GM23338 (cell line): ENCODE measurements at regions not wholly inside any gene's neighbourhood (a gene's known extent, or its start where the extent isn't known, plus 50 kb on each side); places are given as distances from the start of the nearest gene placed in this dataset.
A peak's percentile ranks its signal among the peaks of the same experiment; 100 is the strongest.
"Not testable (repeated sequence)": the region's sequence is repeated elsewhere in the genome, so short reads cannot be mapped to it uniquely, and the experiment has no call there.

Experiments used
- ATAC-seq: fragments of 200-7000 bp; cut with Tn5 transposase; 3 replicates; pipeline ENCODE4 v1.9.1; 2020
- DNase-seq: peaks from one replicate; pipeline ENCODE4 v3.0.0-alpha.2; 2015; ENCODE audit warnings: low spot score
- H2AFZ ChIP-seq: fragments of 200-600 bp; sonication (generic); 2 replicates; pipeline ENCODE4 v1.8.0; 2016; ENCODE audit warnings: antibody characterized with exemption, mild to moderate bottlenecking, moderate library complexity
- H3F3A ChIP-seq: fragments of 200-600 bp; sonication (generic); replicated peaks from 2 replicates; pipeline ENCODE4 v1.8.0; 2017; ENCODE audit warnings: antibody characterized with exemption, mixed run types, low read depth
- H3K27ac ChIP-seq: fragments of 200-600 bp; sonication (generic); 2 replicates; pipeline ENCODE4 v1.6.1; 2016; ENCODE audit warnings: low read depth
- H3K27me3 ChIP-seq: fragments of 200-600 bp; sonication (generic); 2 replicates; pipeline ENCODE4 v1.8.0; 2016; ENCODE audit warnings: mild to moderate bottlenecking, mixed run types, moderate library complexity; ENCODE audit not compliant: insufficient read depth
- H3K36me3 ChIP-seq: fragments of 200-600 bp; sonication (generic); 2 replicates; pipeline ENCODE4 v1.8.0; 2016; ENCODE audit warnings: mild to moderate bottlenecking; ENCODE audit not compliant: insufficient read depth
- H3K4me1 ChIP-seq: fragments of 200-600 bp; sonication (generic); 2 replicates; pipeline ENCODE4 v1.8.0; 2016; ENCODE audit warnings: mild to moderate bottlenecking, moderate library complexity; ENCODE audit not compliant: insufficient read depth
- H3K4me2 ChIP-seq: fragments of 200-600 bp; sonication (generic); 2 replicates; pipeline ENCODE4 v1.7.1; 2017; ENCODE audit warnings: mixed run types
- H3K4me3 ChIP-seq: fragments of 200-600 bp; sonication (generic); 2 replicates; pipeline ENCODE4 v1.6.1; 2016; ENCODE audit warnings: mixed run types
- H3K79me2 ChIP-seq: fragments of 200-600 bp; sonication (generic); replicated peaks from 2 replicates; pipeline ENCODE4 v1.8.0; 2017; ENCODE audit warnings: mild to moderate bottlenecking; ENCODE audit not compliant: insufficient read depth
- H3K9me2 ChIP-seq: fragments of 200-600 bp; sonication (generic); 2 replicates; pipeline ENCODE4 v1.8.0; 2017; ENCODE audit not compliant: insufficient read depth
- H4K20me1 ChIP-seq: fragments of 200-600 bp; sonication (generic); replicated peaks from 2 replicates; pipeline ENCODE4 v1.8.0; 2017; ENCODE audit warnings: mild to moderate bottlenecking; ENCODE audit not compliant: insufficient read depth
- H3K27ac Mint-ChIP-seq: 2 replicates; pipeline ENCODE4 v1.8.0; 2020; ENCODE audit warnings: inconsistent platforms, mild to moderate bottlenecking, moderate library complexity, mixed read lengths
- H3K27me3 Mint-ChIP-seq: 3 replicates; pipeline ENCODE4 v1.8.0; 2022; ENCODE audit warnings: low read depth, mild to moderate bottlenecking, moderate library complexity, mixed read lengths, inconsistent platforms; ENCODE audit not compliant: insufficient read depth, poor library complexity
- H3K36me3 Mint-ChIP-seq: 3 replicates; pipeline ENCODE4 v1.8.0; 2021; ENCODE audit warnings: low read depth, mild to moderate bottlenecking, inconsistent platforms, moderate library complexity, mixed read lengths
- H3K4me1 Mint-ChIP-seq: 3 replicates; pipeline ENCODE4 v1.8.0; 2020; ENCODE audit warnings: mild to moderate bottlenecking, inconsistent platforms, mixed read lengths
- H3K4me3 Mint-ChIP-seq: 3 replicates; pipeline ENCODE4 v1.8.0; 2021; ENCODE audit warnings: moderate library complexity, mild to moderate bottlenecking, inconsistent platforms, mixed read lengths
- H3K9me3 Mint-ChIP-seq: 3 replicates; pipeline ENCODE4 v1.8.0; 2020; ENCODE audit warnings: moderate library complexity, mild to moderate bottlenecking, inconsistent platforms, mixed read lengths
- EZH2 ChIP-seq: fragments of 200-600 bp; sonication (generic); IDR thresholded peaks from one replicate; pipeline ENCODE4 v1.8.0; 2017; ENCODE audit warnings: antibody characterized with exemption, mild to moderate bottlenecking, low read depth; ENCODE audit not compliant: unreplicated experiment
- EZH2phosphoT487 ChIP-seq: fragments of 200-600 bp; sonication (generic); IDR thresholded peaks from one replicate; pipeline ENCODE4 v1.8.1; 2018; ENCODE audit warnings: antibody characterized with exemption; ENCODE audit not compliant: unreplicated experiment
- NANOG ChIP-seq: IDR thresholded peaks from 2 replicates; pipeline ENCODE4 v1.6.1; 2016; ENCODE audit warnings: antibody characterized with exemption, borderline replicate concordance
- STAT1 ChIP-seq: IDR thresholded peaks from one replicate; pipeline ENCODE4 v1.6.1; 2016; ENCODE audit warnings: antibody characterized with exemption; ENCODE audit not compliant: unreplicated experiment
- ZNF331 ChIP-seq: fragments of 250-450 bp; sonication (Bioruptor Pico); IDR thresholded peaks from 2 replicates; pipeline ENCODE4 v1.5.0; 2020; ENCODE audit warnings: low read depth, mild to moderate bottlenecking, moderate library complexity
- TF ChIP-seq, protein P1 (sequence below): fragments of 250-450 bp; sonication (Bioruptor Pico); IDR thresholded peaks from 2 replicates; pipeline ENCODE4 v1.5.0; 2020; ENCODE audit warnings: mild to moderate bottlenecking, moderate library complexity
- TF ChIP-seq, protein P2 (sequence below): IDR thresholded peaks from one replicate; pipeline ENCODE4 v1.6.1; 2018; ENCODE audit warnings: antibody characterized with exemption; ENCODE audit not compliant: unreplicated experiment
- TF ChIP-seq, protein P3 (sequence below): IDR thresholded peaks from 2 replicates; pipeline ENCODE4 v1.6.1; 2016; ENCODE audit warnings: antibody characterized with exemption
- TF ChIP-seq, protein P4 (sequence below), 2 experiments: fragments of 200-600 bp in 1 of 2; sonication (generic) in 1 of 2; conservative IDR thresholded peaks; 2 replicates each; pipeline versions ENCODE4 v1.5.1 to v1.6.1; 2016 to 2017; ENCODE audit warnings: antibody characterized with exemption in 2 of 2, low read depth in 2 of 2, mild to moderate bottlenecking in 2 of 2, moderate library complexity in 1 of 2

DNA sequence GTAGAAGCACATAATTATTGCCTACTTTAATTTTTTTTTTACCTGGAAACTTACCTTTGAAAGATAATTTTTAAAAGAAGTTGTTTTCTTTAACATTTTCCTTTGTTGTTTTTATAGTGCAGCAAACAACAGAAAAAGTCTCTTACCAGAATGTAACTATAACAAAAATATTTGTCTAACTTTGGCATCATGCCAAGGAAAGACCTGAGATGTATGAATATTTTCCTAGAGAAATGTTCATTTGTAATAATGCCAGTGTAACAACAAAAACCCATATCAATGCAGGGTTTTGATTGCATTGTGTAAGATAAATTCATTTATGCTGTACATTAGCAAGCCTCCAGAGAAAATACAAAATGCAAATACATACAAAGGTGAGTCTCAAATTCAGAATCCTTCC lies 775.7 kb downstream of the SI start:
- H3K27ac ChIP-seq, result no peak overlapping the region
- no peaks in the 10 kb centered on the region for H3K4me1 ChIP-seq
- ATAC-seq, result no peak
- H3K9me3 Mint-ChIP-seq, result peaks cover 5% of the 10 kb centered on the region
- peaks cover 5% of the 10 kb centered on the region; the same call in 1 of the 3 replicates for H3K36me3 Mint-ChIP-seq
- no peaks in the 10 kb centered on the region for H3F3A ChIP-seq
- no peak overlapping the region for H3K4me2 ChIP-seq
- no peak overlapping the region for H3K4me3 ChIP-seq
- no peaks in the 10 kb centered on the region for H3K36me3 ChIP-seq
- H3K4me3 Mint-ChIP-seq, result no peak overlapping the region
- no peaks in the 10 kb centered on the region for H3K79me2 ChIP-seq
- DNase-seq, result no peak
- TF ChIP-seq EZH2phosphoT487 (no peak), STAT1 (no peak), EZH2 (no peak), ZNF331 (CRISPR knock-in tag) (no peak), NANOG (no peak)
- TF ChIP-seq, protein P1, sequence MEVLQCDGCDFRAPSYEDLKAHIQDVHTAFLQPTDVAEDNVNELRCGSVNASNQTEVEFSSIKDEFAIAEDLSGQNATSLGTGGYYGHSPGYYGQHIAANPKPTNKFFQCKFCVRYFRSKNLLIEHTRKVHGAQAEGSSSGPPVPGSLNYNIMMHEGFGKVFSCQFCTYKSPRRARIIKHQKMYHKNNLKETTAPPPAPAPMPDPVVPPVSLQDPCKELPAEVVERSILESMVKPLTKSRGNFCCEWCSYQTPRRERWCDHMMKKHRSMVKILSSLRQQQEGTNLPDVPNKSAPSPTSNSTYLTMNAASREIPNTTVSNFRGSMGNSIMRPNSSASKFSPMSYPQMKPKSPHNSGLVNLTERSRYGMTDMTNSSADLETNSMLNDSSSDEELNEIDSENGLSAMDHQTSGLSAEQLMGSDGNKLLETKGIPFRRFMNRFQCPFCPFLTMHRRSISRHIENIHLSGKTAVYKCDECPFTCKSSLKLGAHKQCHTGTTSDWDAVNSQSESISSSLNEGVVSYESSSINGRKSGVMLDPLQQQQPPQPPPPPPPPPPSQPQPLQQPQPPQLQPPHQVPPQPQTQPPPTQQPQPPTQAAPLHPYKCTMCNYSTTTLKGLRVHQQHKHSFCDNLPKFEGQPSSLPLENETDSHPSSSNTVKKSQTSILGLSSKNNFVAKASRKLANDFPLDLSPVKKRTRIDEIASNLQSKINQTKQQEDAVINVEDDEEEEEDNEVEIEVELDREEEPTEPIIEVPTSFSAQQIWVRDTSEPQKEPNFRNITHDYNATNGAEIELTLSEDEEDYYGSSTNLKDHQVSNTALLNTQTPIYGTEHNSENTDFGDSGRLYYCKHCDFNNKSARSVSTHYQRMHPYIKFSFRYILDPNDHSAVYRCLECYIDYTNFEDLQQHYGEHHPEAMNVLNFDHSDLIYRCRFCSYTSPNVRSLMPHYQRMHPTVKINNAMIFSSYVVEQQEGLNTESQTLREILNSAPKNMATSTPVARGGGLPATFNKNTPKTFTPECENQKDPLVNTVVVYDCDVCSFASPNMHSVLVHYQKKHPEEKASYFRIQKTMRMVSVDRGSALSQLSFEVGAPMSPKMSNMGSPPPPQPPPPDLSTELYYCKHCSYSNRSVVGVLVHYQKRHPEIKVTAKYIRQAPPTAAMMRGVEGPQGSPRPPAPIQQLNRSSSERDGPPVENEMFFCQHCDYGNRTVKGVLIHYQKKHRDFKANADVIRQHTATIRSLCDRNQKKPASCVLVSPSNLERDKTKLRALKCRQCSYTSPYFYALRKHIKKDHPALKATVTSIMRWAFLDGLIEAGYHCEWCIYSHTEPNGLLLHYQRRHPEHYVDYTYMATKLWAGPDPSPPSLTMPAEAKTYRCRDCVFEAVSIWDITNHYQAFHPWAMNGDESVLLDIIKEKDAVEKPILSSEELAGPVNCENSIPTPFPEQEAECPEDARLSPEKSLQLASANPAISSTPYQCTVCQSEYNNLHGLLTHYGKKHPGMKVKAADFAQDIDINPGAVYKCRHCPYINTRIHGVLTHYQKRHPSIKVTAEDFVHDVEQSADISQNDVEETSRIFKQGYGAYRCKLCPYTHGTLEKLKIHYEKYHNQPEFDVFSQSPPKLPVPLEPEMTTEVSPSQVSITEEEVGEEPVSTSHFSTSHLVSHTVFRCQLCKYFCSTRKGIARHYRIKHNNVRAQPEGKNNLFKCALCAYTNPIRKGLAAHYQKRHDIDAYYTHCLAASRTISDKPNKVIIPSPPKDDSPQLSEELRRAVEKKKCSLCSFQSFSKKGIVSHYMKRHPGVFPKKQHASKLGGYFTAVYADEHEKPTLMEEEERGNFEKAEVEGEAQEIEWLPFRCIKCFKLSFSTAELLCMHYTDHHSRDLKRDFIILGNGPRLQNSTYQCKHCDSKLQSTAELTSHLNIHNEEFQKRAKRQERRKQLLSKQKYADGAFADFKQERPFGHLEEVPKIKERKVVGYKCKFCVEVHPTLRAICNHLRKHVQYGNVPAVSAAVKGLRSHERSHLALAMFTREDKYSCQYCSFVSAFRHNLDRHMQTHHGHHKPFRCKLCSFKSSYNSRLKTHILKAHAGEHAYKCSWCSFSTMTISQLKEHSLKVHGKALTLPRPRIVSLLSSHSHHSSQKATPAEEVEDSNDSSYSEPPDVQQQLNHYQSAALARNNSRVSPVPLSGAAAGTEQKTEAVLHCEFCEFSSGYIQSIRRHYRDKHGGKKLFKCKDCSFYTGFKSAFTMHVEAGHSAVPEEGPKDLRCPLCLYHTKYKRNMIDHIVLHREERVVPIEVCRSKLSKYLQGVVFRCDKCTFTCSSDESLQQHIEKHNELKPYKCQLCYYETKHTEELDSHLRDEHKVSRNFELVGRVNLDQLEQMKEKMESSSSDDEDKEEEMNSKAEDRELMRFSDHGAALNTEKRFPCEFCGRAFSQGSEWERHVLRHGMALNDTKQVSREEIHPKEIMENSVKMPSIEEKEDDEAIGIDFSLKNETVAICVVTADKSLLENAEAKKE (CRISPR knock-in tag), result no peak
- TF ChIP-seq, protein P2, sequence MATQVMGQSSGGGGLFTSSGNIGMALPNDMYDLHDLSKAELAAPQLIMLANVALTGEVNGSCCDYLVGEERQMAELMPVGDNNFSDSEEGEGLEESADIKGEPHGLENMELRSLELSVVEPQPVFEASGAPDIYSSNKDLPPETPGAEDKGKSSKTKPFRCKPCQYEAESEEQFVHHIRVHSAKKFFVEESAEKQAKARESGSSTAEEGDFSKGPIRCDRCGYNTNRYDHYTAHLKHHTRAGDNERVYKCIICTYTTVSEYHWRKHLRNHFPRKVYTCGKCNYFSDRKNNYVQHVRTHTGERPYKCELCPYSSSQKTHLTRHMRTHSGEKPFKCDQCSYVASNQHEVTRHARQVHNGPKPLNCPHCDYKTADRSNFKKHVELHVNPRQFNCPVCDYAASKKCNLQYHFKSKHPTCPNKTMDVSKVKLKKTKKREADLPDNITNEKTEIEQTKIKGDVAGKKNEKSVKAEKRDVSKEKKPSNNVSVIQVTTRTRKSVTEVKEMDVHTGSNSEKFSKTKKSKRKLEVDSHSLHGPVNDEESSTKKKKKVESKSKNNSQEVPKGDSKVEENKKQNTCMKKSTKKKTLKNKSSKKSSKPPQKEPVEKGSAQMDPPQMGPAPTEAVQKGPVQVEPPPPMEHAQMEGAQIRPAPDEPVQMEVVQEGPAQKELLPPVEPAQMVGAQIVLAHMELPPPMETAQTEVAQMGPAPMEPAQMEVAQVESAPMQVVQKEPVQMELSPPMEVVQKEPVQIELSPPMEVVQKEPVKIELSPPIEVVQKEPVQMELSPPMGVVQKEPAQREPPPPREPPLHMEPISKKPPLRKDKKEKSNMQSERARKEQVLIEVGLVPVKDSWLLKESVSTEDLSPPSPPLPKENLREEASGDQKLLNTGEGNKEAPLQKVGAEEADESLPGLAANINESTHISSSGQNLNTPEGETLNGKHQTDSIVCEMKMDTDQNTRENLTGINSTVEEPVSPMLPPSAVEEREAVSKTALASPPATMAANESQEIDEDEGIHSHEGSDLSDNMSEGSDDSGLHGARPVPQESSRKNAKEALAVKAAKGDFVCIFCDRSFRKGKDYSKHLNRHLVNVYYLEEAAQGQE, result no peak
- TF ChIP-seq, protein P3, sequence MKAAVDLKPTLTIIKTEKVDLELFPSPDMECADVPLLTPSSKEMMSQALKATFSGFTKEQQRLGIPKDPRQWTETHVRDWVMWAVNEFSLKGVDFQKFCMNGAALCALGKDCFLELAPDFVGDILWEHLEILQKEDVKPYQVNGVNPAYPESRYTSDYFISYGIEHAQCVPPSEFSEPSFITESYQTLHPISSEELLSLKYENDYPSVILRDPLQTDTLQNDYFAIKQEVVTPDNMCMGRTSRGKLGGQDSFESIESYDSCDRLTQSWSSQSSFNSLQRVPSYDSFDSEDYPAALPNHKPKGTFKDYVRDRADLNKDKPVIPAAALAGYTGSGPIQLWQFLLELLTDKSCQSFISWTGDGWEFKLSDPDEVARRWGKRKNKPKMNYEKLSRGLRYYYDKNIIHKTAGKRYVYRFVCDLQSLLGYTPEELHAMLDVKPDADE, result no peak
- TF ChIP-seq, protein P4, sequence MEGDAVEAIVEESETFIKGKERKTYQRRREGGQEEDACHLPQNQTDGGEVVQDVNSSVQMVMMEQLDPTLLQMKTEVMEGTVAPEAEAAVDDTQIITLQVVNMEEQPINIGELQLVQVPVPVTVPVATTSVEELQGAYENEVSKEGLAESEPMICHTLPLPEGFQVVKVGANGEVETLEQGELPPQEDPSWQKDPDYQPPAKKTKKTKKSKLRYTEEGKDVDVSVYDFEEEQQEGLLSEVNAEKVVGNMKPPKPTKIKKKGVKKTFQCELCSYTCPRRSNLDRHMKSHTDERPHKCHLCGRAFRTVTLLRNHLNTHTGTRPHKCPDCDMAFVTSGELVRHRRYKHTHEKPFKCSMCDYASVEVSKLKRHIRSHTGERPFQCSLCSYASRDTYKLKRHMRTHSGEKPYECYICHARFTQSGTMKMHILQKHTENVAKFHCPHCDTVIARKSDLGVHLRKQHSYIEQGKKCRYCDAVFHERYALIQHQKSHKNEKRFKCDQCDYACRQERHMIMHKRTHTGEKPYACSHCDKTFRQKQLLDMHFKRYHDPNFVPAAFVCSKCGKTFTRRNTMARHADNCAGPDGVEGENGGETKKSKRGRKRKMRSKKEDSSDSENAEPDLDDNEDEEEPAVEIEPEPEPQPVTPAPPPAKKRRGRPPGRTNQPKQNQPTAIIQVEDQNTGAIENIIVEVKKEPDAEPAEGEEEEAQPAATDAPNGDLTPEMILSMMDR (conservative IDR thresholded peaks at IDR 0.05; ENCODE audit: low read depth in 2 of 2), result no peak
- peaks cover 4% of the 10 kb centered on the region for H3K27me3 Mint-ChIP-seq
- H2AFZ ChIP-seq, result no peak overlapping the region
- H3K4me1 Mint-ChIP-seq, result no peaks in the 10 kb centered on the region
- H3K9me2 ChIP-seq, result peaks cover 7% of the 10 kb centered on the region; the same call in 1 of the 2 replicates
- H3K27ac Mint-ChIP-seq, result no peak overlapping the region
- no peaks in the 10 kb centered on the region for H3K27me3 ChIP-seq
- H4K20me1 ChIP-seq, result no peaks in the 10 kb centered on the region

DNA sequence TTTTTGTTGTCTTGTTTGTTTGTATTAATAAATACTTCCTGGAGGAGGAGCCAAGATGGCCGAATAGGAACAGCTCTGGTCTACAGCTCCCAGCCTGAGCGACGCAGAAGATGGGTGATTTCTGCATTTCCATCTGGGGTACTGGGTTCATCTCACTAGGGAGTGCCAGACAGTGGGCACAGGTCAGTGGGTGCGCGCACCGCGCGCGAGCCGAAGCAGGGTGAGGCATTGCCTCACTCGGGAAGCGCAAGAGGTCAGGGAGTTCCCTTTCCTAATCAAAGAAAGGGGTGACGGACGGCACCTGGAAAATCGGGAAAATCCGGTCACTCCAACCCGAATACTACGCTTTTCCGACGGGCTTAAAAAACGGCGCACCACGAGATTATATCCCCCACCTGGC lies 786.8 kb downstream of the SI start:
- not testable (repeated sequence) for H3K9me3 Mint-ChIP-seq

More for the DNA sequence above, 786.8 kb downstream of the SI start:
- H3K4me3 Mint-ChIP-seq, H3K4me2 ChIP-seq, H3K27ac Mint-ChIP-seq, H3K36me3 ChIP-seq, H3K27me3 Mint-ChIP-seq, H3K36me3 Mint-ChIP-seq, H3K27me3 ChIP-seq, H3K4me1 ChIP-seq, H3K4me1 Mint-ChIP-seq, ATAC-seq, H3K4me3 ChIP-seq, H3K9me2 ChIP-seq, H3K79me2 ChIP-seq, DNase-seq, H3K27ac ChIP-seq, H3F3A ChIP-seq, H4K20me1 ChIP-seq: not testable (repeated sequence)
- peak overlapping the region; percentile 59; the same call in 1 of the 2 replicates for H2AFZ ChIP-seq
